ENCODE measurements at regions not wholly inside any gene's neighbourhood (a gene's known extent, or its start where the extent isn't known, plus 50 kb on each side); places are given as distances from the start of the nearest gene placed in this dataset.
"Not testable (repeated sequence)": the region's sequence is repeated elsewhere in the genome, so short reads cannot be mapped to it uniquely, and the experiment has no call there.

GRCh38 chr4:12144051-12144450 lies 715.4 kb upstream of the HS3ST1 start:
- no peak for DNase-seq

GRCh38 chr4:12140864-12141263 lies 712.2 kb upstream of the HS3ST1 start:
- no peak for DNase-seq

GRCh38 chr4:12139296-12139695 lies 710.6 kb upstream of the HS3ST1 start:
- no peak for DNase-seq

- no peak for DNase-seq
These were observed 709.8 kb upstream of the HS3ST1 start for GRCh38 chr4:12138488-12138887.

- no peak for DNase-seq
These were observed 708.9 kb upstream of the HS3ST1 start for GRCh38 chr4:12137575-12137974.

- DNase-seq = peak; percentile 1
These were observed 697.8 kb upstream of the HS3ST1 start for GRCh38 chr4:12126474-12126873.

- DNase-seq = no peak
These were observed 695.4 kb upstream of the HS3ST1 start for GRCh38 chr4:12124138-12124537.

- DNase-seq = peak; percentile 5
These were observed 695.0 kb upstream of the HS3ST1 start for GRCh38 chr4:12123707-12124106.

- no peak for DNase-seq
These were observed 693.6 kb upstream of the HS3ST1 start for GRCh38 chr4:12122316-12122715.

GRCh38 chr4:12120968-12121367 lies 692.3 kb upstream of the HS3ST1 start:
- no peak for DNase-seq

- peak; percentile 4 for DNase-seq
These were observed 690.0 kb upstream of the HS3ST1 start for GRCh38 chr4:12118651-12119213.

- peak; percentile 9 for DNase-seq
These were observed 687.4 kb upstream of the HS3ST1 start for GRCh38 chr4:12116009-12116552.

- no peak for DNase-seq
These were observed 681.9 kb upstream of the HS3ST1 start for GRCh38 chr4:12110627-12111026.

GRCh38 chr4:12109056-12109455 lies 680.4 kb upstream of the HS3ST1 start:
- DNase-seq = not testable (repeated sequence)

GRCh38 chr4:12105519-12105918 lies 676.8 kb upstream of the HS3ST1 start:
- no peak for DNase-seq

- DNase-seq = not testable (repeated sequence)
These were observed 661.2 kb upstream of the HS3ST1 start for GRCh38 chr4:12089920-12090319.

- DNase-seq = no peak
These were observed 656.0 kb upstream of the HS3ST1 start for GRCh38 chr4:12084690-12085089.

- no peak for DNase-seq
These were observed 642.6 kb upstream of the HS3ST1 start for GRCh38 chr4:12071316-12071715.

GRCh38 chr4:12053966-12054365 lies 625.3 kb upstream of the HS3ST1 start:
- no peak for DNase-seq

- no peak for DNase-seq
These were observed 624.9 kb upstream of the HS3ST1 start for GRCh38 chr4:12053556-12053955.

GRCh38 chr4:12050357-12050756 lies 621.7 kb upstream of the HS3ST1 start:
- DNase-seq = no peak

GRCh38 chr4:12042818-12043217 lies 614.1 kb upstream of the HS3ST1 start:
- DNase-seq = no peak

GRCh38 chr4:12041828-12042227 lies 613.1 kb upstream of the HS3ST1 start:
- DNase-seq = no peak

- no peak for DNase-seq
These were observed 607.8 kb upstream of the HS3ST1 start for GRCh38 chr4:12036450-12036849.

GRCh38 chr4:12028258-12028657 lies 599.6 kb upstream of the HS3ST1 start:
- DNase-seq = no peak

Measured in CD4-positive, alpha-beta T cell treated with Interferon gamma for 1 hour (primary cell).